ENCODE measurements at regions not wholly inside any gene's neighbourhood (a gene's known extent, or its start where the extent isn't known, plus 50 kb on each side); places are given as distances from the start of the nearest gene placed in this dataset.

- Histone ChIP-seq H3K4me3 (ENCODE audit: low read depth, low read length) (no peak overlapping the region), H3K27me3 (ENCODE audit: control insufficient read depth, insufficient read depth, low read length) (no peaks in the 10 kb centered on the region), H3K36me3 (ENCODE audit: control insufficient read depth, insufficient read depth, low read length) (no peaks in the 10 kb centered on the region), H3K9ac (ENCODE audit: low read depth, low read length) (no peak overlapping the region), H3K4me1 (ENCODE audit: control insufficient read depth, insufficient read depth, low read length) (no peaks in the 10 kb centered on the region), H3K9me3 (ENCODE audit: control insufficient read depth, insufficient read depth, low read length) (no peaks in the 10 kb centered on the region)
These were observed 87.4 kb downstream of the ZNF732 start for GRCh38 chr4:217891-218290.

- H3K9me3 ChIP-seq (ENCODE audit: control insufficient read depth, insufficient read depth, low read length), result no peaks in the 10 kb centered on the region
- peaks cover 4% of the 10 kb centered on the region for H3K4me1 ChIP-seq (ENCODE audit: control insufficient read depth, insufficient read depth, low read length)
- H3K36me3 ChIP-seq (ENCODE audit: control insufficient read depth, insufficient read depth, low read length), result no peaks in the 10 kb centered on the region
- peak overlapping the region; percentile 24 for H3K9ac ChIP-seq (ENCODE audit: low read depth, low read length)
- peak overlapping the region; percentile 75 for H3K4me3 ChIP-seq (ENCODE audit: low read depth, low read length)
- no peaks in the 10 kb centered on the region for H3K27me3 ChIP-seq (ENCODE audit: control insufficient read depth, insufficient read depth, low read length)
These were observed 89.7 kb downstream of the ZNF718 start for GRCh38 chr4:213971-214370.

Measured in iPS-15b (cell line).